H1 (cell line): ENCODE measurements at regions not wholly inside any gene's neighbourhood (a gene's known extent, or its start where the extent isn't known, plus 50 kb on each side); places are given as distances from the start of the nearest gene placed in this dataset.

Experiments
- CTCF ChIA-PET: fragments of 300-600 bp; sonication (Branson Sonifier 250); formaldehyde crosslinking; loops from one replicate; lab custom pipeline; 2021; ENCODE audit not compliant: partially characterized antibody; lab: Charles Lee
- POLR2A ChIA-PET: fragments of 300-600 bp; sonication (Branson Sonifier 250); formaldehyde crosslinking; loops from one replicate; lab custom pipeline; 2021; ENCODE audit warnings: inconsistent platforms; ENCODE audit not compliant: partially characterized antibody; lab: Charles Lee
- DNase-seq, 2 experiments: peaks; one replicate each; pipeline versions ENCODE4 v3.0.0 to v3.0.0-alpha.2; 2010 to 2022; ENCODE audit warnings: low spot score in 2 of 2, low read depth in 1 of 2, mixed read lengths in 1 of 2
- FAIRE-seq: peaks from 2 replicates; lab custom pipeline; 2011; peaks lifted over from hg19 to GRCh38; lab: Jason Lieb, UNC
- H2AFZ ChIP-seq: 2 replicates; pipeline ENCODE4 v1.8.1; 2012; ENCODE audit warnings: low read length, inconsistent platforms
- H2AK5ac ChIP-seq: 2 replicates; pipeline ENCODE4 v1.6.1; 2013; ENCODE audit warnings: low read depth, low read length
- H2BK120ac ChIP-seq: replicated peaks from 2 replicates; pipeline ENCODE3; 2013; ENCODE audit warnings: low read depth, low read length, inconsistent platforms
- H2BK12ac ChIP-seq: 2 replicates; pipeline ENCODE4 v1.6.1; 2013; ENCODE audit warnings: low read depth, low read length
- H2BK15ac ChIP-seq: 2 replicates; pipeline ENCODE4 v1.6.1; 2013; ENCODE audit warnings: low read length
- H2BK20ac ChIP-seq: 2 replicates; pipeline ENCODE4 v1.6.1; 2013; ENCODE audit warnings: low read length
- H2BK5ac ChIP-seq: 2 replicates; pipeline ENCODE4 v1.6.1; 2013; ENCODE audit warnings: low read depth, low read length
- H3K14ac ChIP-seq: 2 replicates; pipeline ENCODE4 v1.6.1; 2013; ENCODE audit warnings: inconsistent platforms; ENCODE audit not compliant: insufficient read length
- H3K18ac ChIP-seq: 2 replicates; pipeline ENCODE4 v1.6.1; 2013; ENCODE audit warnings: low read length; ENCODE audit errors: extremely low read depth
- H3K23ac ChIP-seq: 2 replicates; pipeline ENCODE4 v1.6.1; 2013; ENCODE audit warnings: inconsistent platforms; ENCODE audit not compliant: insufficient read length
- H3K23me2 ChIP-seq: 2 replicates; pipeline ENCODE4 v1.6.1; 2013; ENCODE audit warnings: low read depth, low read length
- H3K27ac ChIP-seq: 2 replicates; pipeline ENCODE4 v1.6.1; 2011; ENCODE audit warnings: low read depth, low read length, inconsistent platforms
- H3K27me3 ChIP-seq, 4 experiments: replicated peaks in 1 of 4; 1 replicate in 1 of 4; 2 replicates in 3 of 4; pipeline versions ENCODE4 v1.6.1 to v1.8.1; 2011 to 2013; ENCODE audit warnings: low read length in 3 of 4, mild to moderate bottlenecking in 3 of 4, inconsistent platforms in 2 of 4, mixed read lengths in 2 of 4, moderate library complexity in 1 of 4; ENCODE audit not compliant: control insufficient read depth in 3 of 4, insufficient read depth in 3 of 4; ENCODE audit errors: extremely low read depth in 1 of 4
- H3K36me3 ChIP-seq, 4 experiments: 2 replicates each; pipeline versions ENCODE4 v1.6.1 to v1.8.1; 2011 to 2013; ENCODE audit warnings: mild to moderate bottlenecking in 4 of 4, low read length in 3 of 4, moderate library complexity in 2 of 4, control low read depth in 1 of 4, inconsistent platforms in 1 of 4; ENCODE audit not compliant: insufficient read depth in 4 of 4, control insufficient read depth in 2 of 4
- H3K4ac ChIP-seq: replicated peaks from 2 replicates; pipeline ENCODE3; 2013; ENCODE audit warnings: low read length, low read depth, mixed read lengths, inconsistent platforms; ENCODE audit not compliant: insufficient read length
- H3K4me1 ChIP-seq, 4 experiments: replicated peaks in 1 of 4; 1 replicate in 1 of 4; 2 replicates in 3 of 4; pipeline versions ENCODE4 v1.6.1 to v1.8.1; 2011 to 2013; ENCODE audit warnings: low read length in 3 of 4, inconsistent platforms in 2 of 4, mixed read lengths in 1 of 4; ENCODE audit not compliant: insufficient read depth in 4 of 4, control insufficient read depth in 3 of 4
- H3K4me2 ChIP-seq, 2 experiments: 2 replicates each; pipeline versions ENCODE4 v1.6.1 to v1.8.1; 2011 to 2013; ENCODE audit warnings: low read depth in 2 of 2, low read length in 2 of 2, control low read depth in 1 of 2, inconsistent platforms in 1 of 2, mild to moderate bottlenecking in 1 of 2; ENCODE audit not compliant: insufficient read depth in 1 of 2
- H3K4me3 ChIP-seq, 4 experiments: fragments of 200-600, 300-600 bp in 1 of 4; sonication (generic), shearing (Covaris generic), sonication (Bioruptor Twin) in 1 of 4; 2 replicates each; pipeline versions ENCODE4 v1.5.1 to v1.8.1; 2011 to 2016; ENCODE audit warnings: low read length in 4 of 4, low read depth in 3 of 4, control low read depth in 2 of 4, inconsistent platforms in 2 of 4, mild to moderate bottlenecking in 2 of 4, mixed read lengths in 1 of 4, moderate library complexity in 1 of 4; ENCODE audit not compliant: insufficient read depth in 2 of 4; ENCODE audit errors: extremely low read depth in 1 of 4
- H3K56ac ChIP-seq: replicated peaks from 2 replicates; pipeline ENCODE3; 2013; ENCODE audit warnings: low read depth, mild to moderate bottlenecking, mixed read lengths, low read length, inconsistent platforms; ENCODE audit not compliant: insufficient read length
- H3K79me1 ChIP-seq: 2 replicates; pipeline ENCODE4 v1.6.1; 2013; ENCODE audit warnings: low read depth, low read length, control low read depth
- H3K79me2 ChIP-seq, 2 experiments: 2 replicates each; pipeline versions ENCODE4 v1.6.1 to v1.8.1; 2012 to 2013; ENCODE audit warnings: low read length in 2 of 2, mild to moderate bottlenecking in 2 of 2, inconsistent platforms in 1 of 2; ENCODE audit not compliant: insufficient read depth in 2 of 2, control insufficient read depth in 1 of 2
- H3K9ac ChIP-seq, 4 experiments: replicated peaks in 1 of 4; 1 replicate in 1 of 4; 2 replicates in 3 of 4; pipeline versions ENCODE4 v1.6.1 to v1.8.1; 2011 to 2013; ENCODE audit warnings: low read depth in 3 of 4, low read length in 3 of 4, control low read depth in 2 of 4, mild to moderate bottlenecking in 2 of 4, moderate library complexity in 2 of 4, inconsistent platforms in 1 of 4; ENCODE audit errors: extremely low read depth in 1 of 4
- H3K9me3 ChIP-seq, 2 experiments: 2 replicates each; pipeline versions ENCODE4 v1.6.1 to v1.8.1; 2012 to 2013; ENCODE audit warnings: mild to moderate bottlenecking in 2 of 2, moderate library complexity in 2 of 2, control low read depth in 1 of 2, inconsistent platforms in 1 of 2, low read depth in 1 of 2, low read length in 1 of 2, mixed read lengths in 1 of 2; ENCODE audit not compliant: insufficient read depth in 2 of 2
- H4K20me1 ChIP-seq, 2 experiments: replicated peaks in 1 of 2; 2 replicates each; pipeline versions ENCODE3 to v1.8.1; 2011 to 2013; ENCODE audit warnings: inconsistent platforms in 2 of 2, low read length in 2 of 2, mild to moderate bottlenecking in 1 of 2; ENCODE audit not compliant: insufficient read depth in 2 of 2, control insufficient read depth in 1 of 2
- H4K5ac ChIP-seq: 2 replicates; pipeline ENCODE4 v1.6.1; 2013; ENCODE audit warnings: low read length, low read depth, mixed read lengths, inconsistent platforms; ENCODE audit not compliant: insufficient read length
- H4K8ac ChIP-seq: 2 replicates; pipeline ENCODE4 v1.8.0; 2013; ENCODE audit warnings: mild to moderate bottlenecking, moderate library complexity, low read length, inconsistent platforms; ENCODE audit not compliant: insufficient read depth; ENCODE audit errors: extremely low read depth
- H4K91ac ChIP-seq: replicated peaks from 2 replicates; pipeline ENCODE3; 2013; ENCODE audit warnings: low read length, mixed read lengths, inconsistent platforms; ENCODE audit not compliant: insufficient read length
- SIRT6 ChIP-seq: IDR thresholded peaks from one replicate; pipeline ENCODE4 v1.7.1; 2012; ENCODE audit warnings: low read length, inconsistent platforms
- WGBS, 2 experiments: shearing (Covaris generic) in 1 of 2; methylation state at CpG; one replicate each; pipeline versions ENCODE4 v1.1.6 to v1.1.7; 2013 to 2015; ENCODE audit warnings: low lambda C conversion rate in 2 of 2, mixed read lengths in 2 of 2, inconsistent platforms in 1 of 2, low coverage in 1 of 2, missing lambda C conversion rate in 1 of 2; ENCODE audit not compliant: insufficient replicate concordance in 2 of 2, insufficient coverage in 1 of 2, insufficient read length in 1 of 2; ENCODE audit errors: extremely low coverage in 1 of 2, missing lambda C conversion rate in 1 of 2; 5-methylcytosine and 5-hydroxymethylcytosine counted together

DNA sequence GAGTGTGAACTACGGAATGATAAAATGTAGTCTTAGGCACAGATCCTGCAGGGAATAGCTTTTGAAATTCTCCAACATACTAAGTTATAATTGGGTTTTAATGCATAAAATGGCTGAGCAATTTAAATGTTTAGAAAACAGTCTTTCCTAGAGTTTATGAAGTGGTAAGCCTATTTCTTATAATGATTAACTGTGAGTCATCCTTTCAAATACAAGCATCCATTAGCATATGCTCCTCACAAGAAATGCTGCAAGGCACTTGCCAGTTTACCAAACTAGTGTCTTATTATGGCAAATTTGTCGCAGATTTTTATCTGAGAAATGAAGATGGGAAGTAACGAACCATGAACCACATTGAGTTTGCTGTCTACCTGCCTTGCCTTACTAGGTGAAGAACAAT is 101.3 kb upstream of the ESRRG start:
- H3K4me2 ChIP-seq = no peak overlapping the region
- FAIRE-seq = no peak
- DNase-seq = no peak
- H3K79me1 ChIP-seq = no peaks in the 10 kb centered on the region
- H3K79me2 ChIP-seq = no peaks in the 10 kb centered on the region
- no peak overlapping the region for H2AK5ac ChIP-seq
- H3K18ac ChIP-seq = no peak overlapping the region
- H3K56ac ChIP-seq = no peak overlapping the region
- CTCF ChIA-PET = interaction anchor here (0.8 to 1.5 kb wide), 3 partner anchors 15 to 178 kb away, joined by 3 to 4 read pairs (median 4); no protein-coding TSS in a partner anchor
- no peaks in the 10 kb centered on the region for H3K9me3 ChIP-seq
- H3K23ac ChIP-seq = no peak overlapping the region
- no peaks in the 10 kb centered on the region for H3K23me2 ChIP-seq
- no peak overlapping the region for H2BK5ac ChIP-seq
- H2BK20ac ChIP-seq = no peak overlapping the region
- H4K91ac ChIP-seq = no peak overlapping the region
- H3K9ac ChIP-seq = no peak overlapping the region
- H4K8ac ChIP-seq = no peak overlapping the region
- H3K14ac ChIP-seq = no peak overlapping the region
- no peaks in the 10 kb centered on the region for H4K20me1 ChIP-seq
- H2BK15ac ChIP-seq = no peak overlapping the region
- no peak overlapping the region for H3K4ac ChIP-seq
- no peak for TF ChIP-seq SIRT6
- H3K4me1 ChIP-seq = peaks cover 0 to 8% (median 3%) of the 10 kb centered on the region in 4 experiments; a peak in 2 of 7 replicates
- no peak overlapping the region for H3K4me3 ChIP-seq
- H2BK12ac ChIP-seq = no peak overlapping the region
- no peak overlapping the region for H3K27ac ChIP-seq
- no peak overlapping the region for H2BK120ac ChIP-seq
- no peak overlapping the region for H4K5ac ChIP-seq
- H2AFZ ChIP-seq = no peak overlapping the region
- H3K36me3 ChIP-seq = no peaks in the 10 kb centered on the region
- H3K27me3 ChIP-seq = peaks cover 0 to 1% (median 0%) of the 10 kb centered on the region in 4 experiments; a peak in 1 of 7 replicates
- POLR2A ChIA-PET = no interaction called here
- WGBS, 2 experiments = 100% methylated on average over 3 of the region's 3 CpGs; no CpG with 5 or more reads in 1 of the 2 experiments
